K562 (cell line): ENCODE measurements at regions not wholly inside any gene's neighbourhood (a gene's known extent, or its start where the extent isn't known, plus 50 kb on each side); places are given as distances from the start of the nearest gene placed in this dataset.
A peak's percentile ranks its signal among the peaks of the same experiment; 100 is the strongest.

Experiments
- ATAC-seq: fragments of 200-7000 bp; cut with Tn5 transposase; 3 replicates; pipeline ENCODE4 v1.9.1; 2020; ENCODE audit warnings: moderate library complexity
- BruUV-seq: library from RNA; stranded (reverse); fragments of 400-500 nt; replicated peaks from 2 replicates; lab custom pipeline; 2021; lab: Mats Ljungman, UMichigan
- CTCF ChIA-PET: fragments of 300-600 bp; formaldehyde crosslinking; extraction: SDS; loops from one replicate; lab custom pipeline; 2021; ENCODE audit warnings: low intra/inter-chr PET ratio; lab: Yijun Ruan, JAX
- POLR2A ChIA-PET: fragments of 300-600, 350-650 bp; sonication (Branson Sonifier 250); formaldehyde crosslinking; extraction: SDS; loops from one replicate; lab custom pipeline; 2021; ENCODE audit warnings: antibody characterized with exemption, inconsistent platforms; lab: Yijun Ruan, JAX
- DNase-seq, 4 experiments: peaks; one replicate each; pipeline versions ENCODE4 v3.0.0 to v3.0.0-alpha.2; 2011 to 2018; ENCODE audit warnings: low spot score in 3 of 4, mixed read lengths in 3 of 4; ENCODE audit errors: extremely low read depth in 1 of 4
- FAIRE-seq: peaks from 2 replicates; lab custom pipeline; 2011; peaks lifted over from hg19 to GRCh38; lab: Jason Lieb, UNC
- H2AFZ ChIP-seq: 2 replicates; pipeline ENCODE4 v1.6.0; 2011; ENCODE audit warnings: low read depth, low read length, control low read depth, inconsistent platforms
- H3K27ac ChIP-seq: fragments of 200-600 bp; 3 replicates; pipeline ENCODE4 v1.8.0; 2011; ENCODE audit warnings: low read depth, mild to moderate bottlenecking, control low read depth, inconsistent platforms, low read length, moderate library complexity, mixed read lengths; ENCODE audit errors: extremely low read depth
- H3K27me3 ChIP-seq, 2 experiments: fragments of 300-600 bp in 1 of 2; 2 replicates in 1 of 2; 3 replicates in 1 of 2; pipeline versions ENCODE4 v1.6.0 to v1.8.0; 2011; ENCODE audit warnings: inconsistent platforms in 2 of 2, low read length in 2 of 2, mild to moderate bottlenecking in 1 of 2, mixed read lengths in 1 of 2, moderate library complexity in 1 of 2; ENCODE audit not compliant: control insufficient read depth in 2 of 2, insufficient read depth in 2 of 2
- H3K36me3 ChIP-seq: fragments of 300-600 bp; 3 replicates; pipeline ENCODE4 v1.8.0; 2011; ENCODE audit warnings: mild to moderate bottlenecking, low read length, inconsistent platforms; ENCODE audit not compliant: control insufficient read depth, insufficient read depth
- H3K4me1 ChIP-seq, 2 experiments: fragments of 200-600 bp in 1 of 2; replicated peaks in 1 of 2; 2 replicates in 1 of 2; 3 replicates in 1 of 2; pipeline versions ENCODE4 v1.5.1 to v1.8.0; 2011; ENCODE audit warnings: inconsistent platforms in 2 of 2, low read length in 2 of 2, mild to moderate bottlenecking in 1 of 2, mixed read lengths in 1 of 2, moderate library complexity in 1 of 2; ENCODE audit not compliant: control insufficient read depth in 2 of 2, insufficient read depth in 2 of 2
- H3K4me2 ChIP-seq: 2 replicates; pipeline ENCODE4 v1.6.1; 2011; ENCODE audit warnings: low read length, control low read depth, inconsistent platforms, mixed read lengths; ENCODE audit not compliant: insufficient read depth
- H3K4me3 ChIP-seq: fragments of 200-600 bp; sonication (generic), shearing (Covaris generic); 2 replicates; pipeline ENCODE4 v1.5.1; 2016; ENCODE audit warnings: control low read depth, inconsistent platforms
- H3K79me2 ChIP-seq: fragments of 200-600 bp; 3 replicates; pipeline ENCODE4 v1.8.0; 2011; ENCODE audit warnings: low read length, inconsistent platforms; ENCODE audit not compliant: control insufficient read depth, insufficient read depth
- H3K9ac ChIP-seq, 2 experiments: 2 replicates each; pipeline versions ENCODE4 v1.6.0 to v1.6.1; 2011; ENCODE audit warnings: low read depth in 2 of 2, low read length in 2 of 2, control low read depth in 1 of 2, inconsistent platforms in 1 of 2, mild to moderate bottlenecking in 1 of 2, mixed read lengths in 1 of 2; ENCODE audit not compliant: insufficient read depth in 1 of 2
- H3K9me1 ChIP-seq: one replicate; pipeline ENCODE4 v1.6.0; 2011; ENCODE audit warnings: inconsistent platforms, mild to moderate bottlenecking, low read length, moderate library complexity; ENCODE audit not compliant: control insufficient read depth, insufficient read depth
- H3K9me3 ChIP-seq: replicated peaks from 2 replicates; pipeline ENCODE4 v1.5.1; 2011; ENCODE audit warnings: low read depth, low read length, inconsistent platforms; ENCODE audit not compliant: control insufficient read depth, insufficient read depth
- H4K20me1 ChIP-seq: replicated peaks from 2 replicates; pipeline ENCODE4 v1.6.1; 2011; ENCODE audit warnings: low read length, inconsistent platforms, mixed read lengths; ENCODE audit not compliant: control insufficient read depth, insufficient read depth
- CCNT2 ChIP-seq: IDR thresholded peaks from 2 replicates; pipeline ENCODE4 v1.6.1; 2011; ENCODE audit warnings: borderline replicate concordance, low read depth, mild to moderate bottlenecking, moderate library complexity, mixed read lengths, low read length; ENCODE audit not compliant: insufficient read length; ENCODE audit errors: extremely low read depth
- CTBP1 ChIP-seq: fragments of 450-650 bp; IDR thresholded peaks from 2 replicates; pipeline ENCODE4 v1.6.1; 2016; ENCODE audit warnings: borderline replicate concordance
- ETV1 ChIP-seq: fragments of 450-650 bp; conservative IDR thresholded peaks from 2 replicates; pipeline ENCODE4 v1.6.1; 2016; ENCODE audit warnings: missing genetic modification characterization, control low read depth, low read depth, missing compliant biosample characterization
- KLF16 ChIP-seq: IDR thresholded peaks from 2 replicates; pipeline ENCODE4 v1.6.1; 2016; ENCODE audit warnings: antibody characterized with exemption
- MXI1 ChIP-seq: IDR thresholded peaks from 2 replicates; pipeline ENCODE4 v1.6.1; 2011; ENCODE audit warnings: low read depth, mild to moderate bottlenecking, improper control_type of control experiment, low read length
- NCOR1 ChIP-seq: fragments of 450-650 bp; IDR thresholded peaks from 2 replicates; pipeline ENCODE4 v1.6.1; 2016; ENCODE audit warnings: mild to moderate bottlenecking, moderate library complexity
- POLR2H ChIP-seq: IDR thresholded peaks from 2 replicates; pipeline ENCODE4 v1.6.1; 2016; ENCODE audit warnings: missing genetic modification characterization, low read depth, mild to moderate bottlenecking, control low read depth, missing compliant biosample characterization, moderate library complexity
- RAD21 ChIP-seq, 2 experiments: fragments of 250-450 bp in 1 of 2; fragments of 450-650 bp in 1 of 2; sonication (Bioruptor Pico) in 1 of 2; formaldehyde crosslinking in 1 of 2; IDR thresholded peaks in 1 of 2; conservative IDR thresholded peaks in 1 of 2; 2 replicates each; pipeline versions ENCODE4 v1.4.0 to v1.8.0; 2020 to 2022; ENCODE audit warnings: mild to moderate bottlenecking in 2 of 2, moderate library complexity in 1 of 2
- RB1 ChIP-seq: fragments of 450-650 bp; IDR thresholded peaks from 2 replicates; pipeline ENCODE4 v1.6.1; 2017; ENCODE audit warnings: low read depth, mild to moderate bottlenecking
- SMC3 ChIP-seq: conservative IDR thresholded peaks from 2 replicates; pipeline ENCODE4 v1.6.1; 2011; ENCODE audit warnings: low read depth, low read length, improper control_type of control experiment; ENCODE audit not compliant: insufficient read depth
- STAG1 ChIP-seq: sonication (generic); formaldehyde crosslinking; IDR thresholded peaks from 2 replicates; pipeline ENCODE4 v1.5.0; 2020; ENCODE audit warnings: missing genetic modification reagents, borderline replicate concordance
- YY1 ChIP-seq, 3 experiments: IDR thresholded peaks; 2 replicates each; pipeline ENCODE4 v1.6.1; 2011; ENCODE audit warnings: low read length in 2 of 3, mild to moderate bottlenecking in 2 of 3, moderate library complexity in 2 of 3, borderline replicate concordance in 1 of 3, control low read depth in 1 of 3, low read depth in 1 of 3; ENCODE audit not compliant: insufficient read depth in 3 of 3, insufficient replicate concordance in 2 of 3, control insufficient read depth in 1 of 3, insufficient read length in 1 of 3; ENCODE audit errors: extremely low read depth in 1 of 3
- WGBS: fragments of 100-300 bp; shearing (Covaris generic); methylation state at CpG from one replicate; pipeline ENCODE4 v1.1.6; 2016; ENCODE audit warnings: low coverage, mixed read lengths; ENCODE audit not compliant: insufficient coverage; ENCODE audit errors: missing lambda C conversion rate; 5-methylcytosine and 5-hydroxymethylcytosine counted together
- in situ Hi-C: fragments of 300-500 bp; cut with MboI; formaldehyde crosslinking; loops from 4 replicates; pipeline ENCODE4 v1.15.0; 2018; ENCODE audit warnings: inconsistent platforms, mixed read lengths
- intact Hi-C: fragments of 100-400 bp; cut with micrococcal nuclease; formaldehyde crosslinking; loops from 2 replicates; pipeline ENCODE4 v1.14.2; 2022
- TF ChIP-seq, protein P1 (sequence below), 2 experiments: fragments of 450-650 bp in 1 of 2; sonication (generic) in 1 of 2; formaldehyde crosslinking in 1 of 2; IDR thresholded peaks in 1 of 2; conservative IDR thresholded peaks in 1 of 2; 2 replicates each; pipeline versions ENCODE4 v1.6.1 to v1.8.1; 2016 to 2023; ENCODE audit warnings: mild to moderate bottlenecking in 2 of 2, moderate library complexity in 2 of 2, inconsistent platforms in 1 of 2, missing genetic modification reagents in 1 of 2
- TF ChIP-seq, protein P2 (sequence below): fragments of 250-450 bp; sonication (Bioruptor Pico); IDR thresholded peaks from 2 replicates; pipeline ENCODE4 v1.5.1; 2021; ENCODE audit warnings: mild to moderate bottlenecking

DNA sequence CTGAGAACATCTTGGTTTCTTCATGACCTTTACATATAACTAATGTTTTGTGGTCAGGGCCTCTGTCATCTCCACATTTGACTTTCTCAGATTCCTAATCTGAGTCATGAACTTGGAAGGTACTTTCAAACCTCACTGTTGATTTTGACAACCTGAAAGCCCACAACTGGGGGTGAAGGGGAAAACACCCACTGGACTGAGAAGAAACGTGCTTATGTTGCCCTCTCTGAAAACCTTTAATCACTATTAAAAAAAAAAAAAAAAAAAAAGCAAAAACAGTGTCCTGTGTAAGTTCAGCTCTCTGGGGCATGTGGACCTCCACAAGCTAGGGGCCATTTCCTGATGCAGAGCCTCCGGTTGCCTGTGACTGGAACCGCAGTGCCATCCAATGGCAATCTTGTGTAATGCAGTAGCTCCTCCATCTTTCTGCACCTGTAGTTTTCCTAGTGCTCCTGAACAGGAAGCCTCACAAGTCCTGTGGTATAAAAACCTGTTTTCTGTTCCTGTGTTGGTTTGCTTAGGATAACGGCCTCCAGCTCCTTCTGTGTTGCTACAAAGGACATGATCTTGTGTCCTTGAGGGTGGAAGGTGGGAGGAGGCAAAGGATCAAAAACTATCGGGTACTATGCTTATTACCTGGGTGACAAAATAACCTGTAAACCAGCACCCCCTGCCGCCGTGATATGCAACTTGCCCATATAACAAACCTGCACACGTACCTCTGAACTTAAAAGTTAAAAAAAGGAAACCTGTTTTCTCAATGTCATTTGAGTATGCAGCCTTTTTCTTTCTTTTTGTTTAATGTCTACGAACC lies 124.5 kb downstream of the ZNF648 start:
- 3% methylated on average over 9 of the region's 9 CpGs for WGBS
- ChIA-PET CTCF (interaction anchor here (0.6 to 3.1 kb wide), 9 partner anchors 92 to 1060 kb away, joined by 3 to 28 read pairs (median 4); no protein-coding TSS in a partner anchor), POLR2A (interaction anchor here (0.6 to 1.2 kb wide), 5 partner anchors 8 to 458 kb away, joined by 3 to 7 read pairs (median 4); partner anchors contain the start of gene CACNA1E)
- Histone ChIP-seq H3K9me3 (no peaks in the 10 kb centered on the region), H3K9me1 (no peaks in the 10 kb centered on the region), H4K20me1 (no peaks in the 10 kb centered on the region), H3K27ac (no peak overlapping the region), H3K27me3 (no peaks in the 10 kb centered on the region), H3K4me2 (no peak overlapping the region), H3K79me2 (no peaks in the 10 kb centered on the region), H3K4me3 (no peak overlapping the region), H3K4me1 (no peaks in the 10 kb centered on the region), H2AFZ (peak overlapping the region; percentile 58; the same call in 1 of the 2 replicates), H3K36me3 (no peaks in the 10 kb centered on the region), H3K9ac (no peak overlapping the region)
- in situ Hi-C loops (no loop called here), intact Hi-C loops (loop anchor here (1.0 to 5.0 kb wide), 7 partner anchors 115 to 747 kb away; no protein-coding TSS in a partner anchor)
- no TSS peak for BruUV-seq
- ATAC-seq = peak; percentile 98
- peak; percentile 89 for FAIRE-seq
- peak; percentile 72 to 82 (median 76) for DNase-seq
- TF ChIP-seq CCNT2 (no peak), MXI1 (no peak), CTBP1 (peak; percentile 49; the same call in 1 of the 2 replicates), RAD21 (CRISPR knock-in tag; conservative IDR thresholded peaks at IDR 0.05 in 1 of 2, IDR thresholded peaks at IDR 0.05 in 1 of 2) (peak; percentile 89 to 96), YY1 (IDR thresholded peaks at IDR 0.05; ENCODE audit: borderline replicate concordance in 1 of 3, control insufficient read depth in 1 of 3, extremely low read depth in 1 of 3, insufficient read depth in 3 of 3, insufficient read length in 1 of 3, insufficient replicate concordance in 2 of 3, low read depth in 1 of 3, low read length in 2 of 3) (peak in 2 of 3 experiments; percentile 79 to 81), KLF16 (peak; percentile 22; the same call in 1 of the 2 replicates), RB1 (0 out of 2 replicates have a peak, but pooled peaks have one; percentile 12), POLR2H (tag) (no peak), NCOR1 (no peak), SMC3 (peak; percentile 91), STAG1 (CRISPR knock-in tag) (peak; percentile 78), ETV1 (tag) (peak; percentile 64)
- TF ChIP-seq, protein P1, sequence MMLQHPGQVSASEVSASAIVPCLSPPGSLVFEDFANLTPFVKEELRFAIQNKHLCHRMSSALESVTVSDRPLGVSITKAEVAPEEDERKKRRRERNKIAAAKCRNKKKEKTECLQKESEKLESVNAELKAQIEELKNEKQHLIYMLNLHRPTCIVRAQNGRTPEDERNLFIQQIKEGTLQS (IDR thresholded peaks at IDR 0.05) = no peak
- TF ChIP-seq, protein P1 (CRISPR knock-in tag; conservative IDR thresholded peaks at IDR 0.05) = no peak
- TF ChIP-seq, protein P2, sequence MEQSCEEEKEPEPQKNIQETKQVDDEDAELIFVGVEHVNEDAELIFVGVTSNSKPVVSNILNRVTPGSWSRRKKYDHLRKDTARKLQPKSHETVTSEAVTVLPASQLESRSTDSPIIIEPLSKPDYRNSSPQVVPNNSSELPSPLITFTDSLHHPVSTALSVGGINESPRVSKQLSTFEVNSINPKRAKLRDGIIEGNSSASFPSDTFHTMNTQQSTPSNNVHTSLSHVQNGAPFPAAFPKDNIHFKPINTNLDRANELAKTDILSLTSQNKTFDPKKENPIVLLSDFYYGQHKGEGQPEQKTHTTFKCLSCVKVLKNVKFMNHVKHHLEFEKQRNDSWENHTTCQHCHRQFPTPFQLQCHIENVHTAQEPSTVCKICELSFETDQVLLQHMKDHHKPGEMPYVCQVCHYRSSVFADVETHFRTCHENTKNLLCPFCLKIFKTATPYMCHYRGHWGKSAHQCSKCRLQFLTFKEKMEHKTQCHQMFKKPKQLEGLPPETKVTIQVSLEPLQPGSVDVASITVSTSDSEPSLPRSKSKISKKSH = no peak
